DMS79 treated with DMSO at 0.1 percent for 48 hours (cell line): ENCODE measurements at regions not wholly inside any gene's neighbourhood (a gene's known extent, or its start where the extent isn't known, plus 50 kb on each side); places are given as distances from the start of the nearest gene placed in this dataset.
"Not testable (repeated sequence)": the region's sequence is repeated elsewhere in the genome, so short reads cannot be mapped to it uniquely, and the experiment has no call there.

ENCODE experiments used
- DNase-seq: peaks from one replicate; lab custom pipeline; 2025; lab: John Stamatoyannopoulos, UW

DNA sequence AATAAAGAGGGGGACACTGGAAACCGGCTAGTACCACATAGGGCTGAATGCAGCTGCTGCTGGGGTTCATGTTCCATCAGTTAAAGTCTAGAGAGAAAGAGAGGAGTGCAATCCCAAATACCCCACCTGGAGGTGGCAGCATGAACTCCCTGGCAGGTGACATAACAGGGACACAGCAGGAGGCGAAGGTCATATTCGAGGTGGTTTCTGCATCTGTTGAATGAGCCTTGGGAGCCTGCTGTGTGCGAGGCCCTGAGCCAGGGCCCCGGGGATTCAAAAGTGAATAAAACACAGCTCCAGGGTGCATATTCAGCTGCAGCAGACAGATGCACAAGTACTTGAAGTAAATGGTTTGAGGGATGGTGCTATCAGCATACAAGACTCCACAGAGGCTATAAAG is 456.8 kb downstream of the SETD4 start:
- DNase-seq, result no peak

DNA sequence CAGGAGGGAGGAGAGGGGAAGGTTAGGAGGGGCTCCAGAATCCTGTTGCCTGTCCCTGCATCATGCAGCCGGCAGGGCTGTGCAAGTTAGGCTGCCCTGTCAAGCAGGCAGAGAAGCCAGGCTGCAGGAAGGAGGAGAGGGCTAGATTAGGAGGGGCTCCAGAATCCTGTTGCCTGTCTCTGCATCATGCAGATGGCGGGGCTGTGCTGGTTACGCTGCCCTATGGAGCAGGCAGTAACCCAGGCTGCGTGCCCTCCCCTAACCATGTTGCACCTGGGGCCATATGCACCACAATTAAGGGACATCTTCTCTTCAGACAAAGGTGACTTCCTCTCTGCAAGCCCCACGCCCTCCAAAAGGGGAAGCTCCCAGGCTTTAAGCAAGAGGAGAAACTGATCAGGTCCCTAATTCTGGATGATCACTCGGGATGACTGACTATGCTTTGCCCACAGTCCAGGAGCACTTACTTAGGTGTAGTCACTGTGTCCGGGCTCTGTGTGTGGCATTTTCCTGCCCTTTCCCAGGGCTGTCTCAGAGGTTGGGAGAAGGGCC is 457.4 kb downstream of the SETD4 start:
- no peak for DNase-seq

DNA sequence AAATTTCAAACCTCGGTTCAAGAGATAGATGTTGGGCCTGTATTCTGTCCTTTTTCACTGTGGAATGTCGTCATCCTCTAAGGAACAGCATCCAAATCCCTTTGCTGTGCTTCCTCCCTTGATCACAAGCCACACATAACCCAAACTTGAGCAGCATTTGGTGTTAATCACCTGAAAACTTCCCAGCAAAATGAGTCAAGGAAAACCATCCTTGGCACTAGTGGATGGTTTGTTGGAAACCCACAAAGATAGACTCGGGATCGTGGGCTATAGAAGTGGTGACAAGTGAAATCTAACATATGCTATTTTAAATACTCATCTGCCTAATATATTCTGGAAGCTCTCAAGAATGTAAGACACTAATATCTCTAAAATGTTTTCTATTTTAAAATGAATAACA is 459.1 kb downstream of the SETD4 start:
- DNase-seq, result no peak

DNA sequence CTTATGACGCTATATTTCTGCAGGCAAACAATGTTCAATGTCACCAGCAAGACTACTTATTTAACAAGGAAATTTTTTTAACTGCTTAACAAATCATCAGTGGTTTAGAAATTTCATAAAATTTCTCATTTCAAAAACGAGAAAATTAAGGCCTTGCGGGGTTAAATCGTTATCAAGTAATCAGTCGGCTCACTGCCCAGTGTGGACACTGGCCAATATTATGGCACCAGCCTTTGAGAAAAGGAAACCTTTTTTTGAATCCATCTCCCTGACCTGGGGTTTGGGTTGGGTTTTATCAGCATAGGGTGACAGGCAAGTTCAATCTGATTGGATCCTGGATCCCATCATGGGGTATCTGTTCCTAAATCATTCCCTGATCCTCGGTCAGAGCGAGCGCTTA is 461.2 kb downstream of the SETD4 start:
- no peak for DNase-seq

DNA sequence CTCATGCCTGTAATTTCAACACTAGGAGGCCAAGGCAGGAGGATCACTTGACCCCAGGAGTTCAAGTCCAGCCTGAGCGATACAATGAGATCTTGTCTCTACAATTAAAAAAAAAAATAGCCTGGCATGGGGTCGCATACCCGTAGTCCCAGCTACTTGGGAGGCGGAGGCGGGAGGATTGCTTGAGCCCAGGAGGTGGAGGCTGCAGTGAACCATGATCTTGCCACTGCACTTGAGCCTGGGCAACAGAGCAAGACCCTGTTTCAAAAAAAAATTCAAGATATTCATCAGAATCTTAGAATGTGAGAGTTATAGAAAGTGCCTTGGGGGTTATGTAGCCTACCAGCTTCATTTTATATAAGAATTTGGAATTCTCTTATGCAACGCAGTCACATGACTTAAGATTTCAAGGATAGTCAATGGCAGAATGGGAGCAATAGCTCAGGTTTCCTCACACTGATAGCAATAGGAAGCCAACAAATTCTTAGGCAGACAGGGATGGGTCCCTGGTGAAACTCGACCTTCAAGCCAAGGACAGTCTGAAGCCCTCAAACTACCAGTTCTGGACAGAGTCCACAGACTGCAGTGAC is 462.5 kb downstream of the SETD4 start:
- no peak for DNase-seq

DNA sequence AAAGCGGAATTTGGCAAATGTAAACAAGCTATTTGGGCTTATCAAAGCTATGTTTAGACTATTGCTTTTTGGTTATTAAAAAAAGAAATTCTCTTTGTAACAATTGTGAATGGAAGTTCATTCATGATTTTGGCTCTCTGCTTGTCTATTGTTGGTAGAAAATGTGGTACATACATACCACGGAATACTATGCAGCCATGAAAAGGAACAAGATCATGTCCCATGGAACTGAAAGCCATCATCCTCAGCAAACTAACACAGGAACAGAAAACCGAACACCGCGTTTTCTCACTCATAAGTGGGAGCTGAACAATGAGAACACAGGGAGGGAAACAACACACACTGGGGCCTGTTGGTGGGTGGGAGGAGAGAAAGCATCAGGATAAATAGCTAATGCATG is 465.4 kb downstream of the SETD4 start:
- DNase-seq, result no peak

DNA sequence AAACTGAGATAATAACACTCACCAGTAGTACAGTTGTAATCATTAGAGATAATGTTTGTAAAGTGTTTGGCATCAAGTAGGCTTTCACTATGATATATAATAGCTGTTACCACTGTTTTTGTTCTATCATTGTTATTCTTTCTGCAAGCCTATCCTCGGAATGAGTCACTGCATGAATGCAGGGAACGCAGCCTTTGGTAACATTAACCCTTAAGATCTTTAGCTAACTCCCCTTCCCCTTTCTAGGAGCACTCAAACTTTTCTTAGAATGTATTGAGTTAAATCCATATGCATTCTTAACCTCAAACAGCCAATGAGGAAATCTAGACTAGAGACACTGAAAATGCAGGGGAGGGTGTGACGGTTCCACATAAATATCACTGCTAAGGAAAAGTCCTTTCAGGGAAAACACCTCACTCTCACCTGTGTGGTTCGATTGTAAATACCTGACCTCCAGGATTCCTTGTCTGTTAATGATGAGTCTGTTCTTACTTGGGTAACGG is 467.3 kb downstream of the SETD4 start:
- no peak for DNase-seq

DNA sequence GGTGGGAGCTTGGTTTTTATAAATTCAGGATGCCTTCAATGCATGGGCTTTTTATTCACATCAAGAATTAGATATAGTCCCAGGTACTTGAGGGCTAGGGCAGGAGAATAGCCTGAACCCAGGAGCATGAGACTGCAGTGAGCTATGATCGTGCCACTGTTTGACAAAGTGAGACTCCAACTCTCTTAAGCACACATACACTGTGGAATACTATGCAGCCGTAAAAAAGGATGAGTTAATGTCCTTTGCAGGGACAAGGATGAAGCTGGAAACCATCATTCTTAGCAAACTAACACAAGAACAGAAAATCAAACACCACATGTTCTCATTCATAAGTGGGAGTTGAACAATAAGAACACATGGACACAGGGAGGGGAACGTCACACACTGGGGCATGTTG is 470.0 kb downstream of the SETD4 start:
- DNase-seq, result not testable (repeated sequence)

DNA sequence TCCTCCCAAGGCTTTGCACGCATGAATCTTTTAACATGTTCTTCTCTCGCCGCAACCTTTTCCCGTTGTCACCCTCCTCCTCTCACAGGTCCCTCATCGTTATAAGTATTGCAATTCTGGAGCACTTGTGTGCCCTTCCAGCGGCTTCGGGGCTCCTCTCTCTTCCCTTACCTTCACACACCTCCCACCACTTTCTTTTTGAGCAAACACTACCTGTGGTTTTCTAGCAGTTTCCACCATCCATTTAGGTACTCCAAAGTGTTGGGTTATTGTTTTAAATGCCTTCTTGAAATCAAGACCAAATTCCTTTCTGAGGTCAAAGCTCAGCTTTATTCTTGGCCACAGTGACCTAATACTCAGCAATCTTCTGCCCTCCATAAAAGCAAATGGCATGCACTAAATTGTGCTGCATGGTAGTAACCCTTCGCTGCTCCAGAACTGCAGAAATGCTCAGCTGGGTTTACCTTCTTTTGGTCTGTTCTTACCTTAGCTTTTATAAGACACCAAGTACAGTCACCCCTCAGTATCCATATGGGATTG is 472.4 kb downstream of the SETD4 start:
- DNase-seq, result no peak

DNA sequence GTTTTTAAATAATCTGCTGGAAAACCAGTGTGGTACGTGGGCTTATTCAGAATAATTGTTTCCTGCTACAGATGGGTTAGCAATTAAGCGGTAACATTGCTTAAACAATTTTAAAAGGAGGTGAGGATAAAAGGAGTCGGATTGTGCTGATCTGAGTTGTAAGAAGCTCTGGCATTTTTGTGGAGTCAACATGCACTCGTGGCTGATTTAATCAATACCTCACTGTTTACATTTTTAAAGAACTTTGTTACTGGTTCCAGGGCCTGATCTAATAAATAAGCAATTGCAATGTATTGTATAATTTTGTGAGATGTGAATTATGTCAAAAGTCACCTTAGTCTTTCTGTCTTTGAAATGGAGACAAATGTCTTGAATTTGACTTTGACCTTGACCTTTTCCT is 474.0 kb downstream of the SETD4 start:
- DNase-seq, result no peak

DNA sequence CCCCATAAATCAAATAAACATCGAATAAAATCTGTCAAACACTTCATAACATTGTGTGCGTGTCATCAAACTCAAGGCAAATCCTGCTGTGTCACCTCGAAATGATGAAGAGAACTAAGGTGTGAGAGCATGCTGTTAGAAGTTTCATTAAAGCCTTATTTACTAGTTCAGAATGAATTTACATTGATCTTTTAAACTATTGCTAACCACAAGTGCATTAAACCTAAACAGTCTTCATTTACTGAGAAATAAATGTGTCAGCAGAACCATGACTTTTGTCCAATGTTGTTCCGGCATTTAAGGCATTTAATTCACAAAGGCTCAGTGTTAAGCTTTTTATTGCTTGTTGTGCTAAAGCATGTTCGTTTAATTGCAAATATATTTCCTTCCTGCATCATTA is 474.4 kb downstream of the SETD4 start:
- DNase-seq, result no peak

DNA sequence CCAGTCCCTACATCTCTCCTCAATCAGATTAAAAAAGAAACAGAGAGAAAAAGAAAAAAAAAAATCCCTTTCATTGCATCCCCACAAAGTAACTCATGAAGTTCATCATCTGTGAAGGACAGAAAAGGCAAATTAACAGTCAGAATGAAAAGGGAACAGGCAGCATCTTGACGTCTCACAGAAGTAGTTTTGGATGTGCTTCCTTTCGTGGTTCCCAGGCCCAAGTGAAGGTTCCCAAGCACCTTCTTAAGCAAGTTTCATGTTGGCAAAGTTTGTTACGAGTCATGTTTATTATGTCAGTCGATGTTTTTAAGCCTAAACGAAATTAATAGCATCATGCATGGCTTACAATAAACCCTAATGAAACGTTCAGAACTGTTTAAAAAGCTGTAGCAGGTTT is 475.2 kb downstream of the SETD4 start:
- no peak for DNase-seq

DNA sequence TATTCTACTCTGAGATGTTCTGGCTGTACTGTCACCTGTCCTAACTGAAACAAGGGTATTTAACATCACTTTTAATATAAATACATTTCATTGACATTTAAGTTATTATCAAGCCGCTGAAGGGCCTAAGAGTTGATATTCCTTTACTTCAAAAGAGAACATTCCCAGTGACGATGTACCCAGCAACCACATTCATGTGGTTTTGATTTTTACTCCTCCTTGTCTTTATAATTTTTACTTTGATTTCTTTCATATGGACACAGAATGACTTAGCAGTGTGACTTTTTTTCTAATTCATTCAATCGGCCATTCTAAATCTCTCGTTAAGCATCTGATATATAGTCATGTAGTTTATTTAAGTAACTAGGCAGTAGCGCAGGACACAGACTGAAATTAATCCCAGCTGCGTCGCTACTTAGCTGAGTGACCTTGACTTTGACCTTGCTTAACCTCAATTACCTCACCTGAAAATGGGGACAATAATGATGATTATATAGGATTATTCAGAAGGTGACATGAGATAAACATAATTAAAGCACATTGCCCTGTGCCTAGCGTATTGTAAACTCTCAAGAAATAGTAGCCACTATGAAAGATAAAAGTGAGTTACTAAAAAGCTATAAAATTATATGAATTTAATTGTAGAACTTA is 476.6 kb downstream of the SETD4 start:
- DNase-seq, result no peak

DNA sequence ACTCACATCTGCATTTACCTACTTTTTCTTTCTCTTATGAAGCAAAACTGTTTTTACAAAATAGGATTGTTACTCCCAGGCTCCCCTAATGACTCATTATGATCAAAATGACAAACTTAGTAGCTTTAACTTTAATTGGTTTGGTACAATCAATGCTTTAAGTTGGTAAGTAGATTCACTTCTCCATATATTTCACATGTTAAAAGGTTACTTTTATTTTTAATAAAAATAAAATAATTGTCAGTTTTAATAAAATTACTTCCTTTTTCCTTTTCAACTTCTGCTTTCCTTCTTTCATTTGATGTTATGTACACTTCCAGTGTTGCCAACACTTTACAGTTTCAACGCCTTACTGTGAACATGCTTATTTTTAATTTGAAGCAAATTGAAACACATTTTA is 477.6 kb downstream of the SETD4 start:
- DNase-seq, result no peak

DNA sequence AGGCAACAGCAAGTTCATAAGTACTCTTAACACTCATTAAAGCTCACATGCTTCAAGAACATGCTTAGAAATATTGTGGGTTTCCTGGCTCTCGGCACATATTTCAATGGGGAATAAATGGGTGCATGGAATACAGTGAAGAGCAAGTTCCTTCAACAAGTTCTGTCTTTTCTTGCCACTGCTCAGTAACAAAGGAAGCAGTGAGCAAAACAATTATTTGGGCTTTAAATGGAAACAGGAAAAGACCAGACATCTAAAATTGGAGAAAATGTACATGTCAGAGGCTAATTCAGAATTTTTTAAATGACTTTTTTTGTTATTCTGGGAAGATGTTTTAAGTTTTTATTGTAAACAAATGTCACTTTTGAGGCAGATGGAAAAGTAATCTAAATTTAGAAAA is 478.7 kb downstream of the SETD4 start:
- peak; percentile 66 for DNase-seq

DNA sequence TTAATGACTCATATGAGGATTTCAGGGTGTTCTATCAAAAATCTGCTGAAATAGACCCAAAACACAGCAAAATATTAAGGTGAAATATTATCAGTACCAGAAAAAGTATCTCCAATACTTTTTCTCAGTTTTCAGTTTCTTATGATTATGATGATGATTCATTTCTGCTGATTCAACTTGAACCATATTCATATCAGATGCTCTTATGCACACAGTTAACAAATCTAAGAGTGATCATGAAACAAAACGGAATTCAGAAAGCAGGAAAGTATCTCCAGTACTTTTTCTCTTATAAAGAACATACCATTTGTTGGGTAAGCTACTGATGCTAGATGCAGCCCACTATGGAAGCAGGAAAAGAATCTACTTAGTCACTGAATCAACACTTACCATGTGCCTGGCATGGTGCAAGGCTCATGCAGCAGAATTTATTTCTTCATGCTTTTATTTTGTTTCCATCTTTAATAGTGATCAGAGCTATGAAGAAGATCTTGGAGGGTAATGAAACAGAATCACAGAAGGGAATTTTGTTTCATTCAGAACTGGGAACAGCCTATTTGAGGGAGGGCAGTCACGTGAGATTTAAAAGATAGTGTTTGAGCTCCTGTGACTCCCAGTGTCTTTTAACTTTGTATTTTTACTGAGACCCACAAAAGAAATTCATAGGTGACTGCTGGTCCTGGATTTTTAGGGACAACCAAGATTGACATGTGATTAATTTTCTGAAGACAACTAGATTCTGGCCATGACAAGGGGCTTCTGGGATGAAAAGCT is 480.6 kb downstream of the SETD4 start:
- no peak for DNase-seq

DNA sequence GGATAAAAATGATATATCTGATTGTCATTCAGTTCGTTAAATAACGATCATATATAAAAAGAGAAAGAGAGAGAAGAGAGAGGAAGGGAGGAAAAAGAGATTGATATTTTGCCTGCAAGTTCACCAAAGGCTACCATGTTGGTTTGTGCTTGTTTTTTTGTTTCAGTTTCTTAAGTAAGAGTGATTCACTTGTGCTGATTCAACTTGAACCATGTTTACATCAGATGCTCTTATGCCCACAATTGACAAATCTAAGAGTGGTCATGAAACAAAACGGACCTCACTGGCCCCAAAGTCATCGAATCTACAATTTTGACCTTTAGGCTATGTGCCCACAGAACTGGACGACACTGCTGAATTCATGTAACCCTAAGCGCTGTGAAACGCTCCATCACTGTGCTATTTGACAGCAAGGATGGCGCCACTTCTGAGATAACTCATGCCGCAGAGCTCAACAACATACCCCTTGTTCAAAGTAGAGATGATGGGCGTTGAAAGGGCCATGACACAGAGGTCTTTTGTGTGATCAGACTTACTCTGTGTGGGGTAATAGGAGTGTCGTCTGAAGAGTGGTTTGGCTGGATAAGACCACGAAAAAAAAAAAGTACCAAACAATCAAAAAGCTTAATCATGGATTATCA is 481.4 kb downstream of the SETD4 start:
- DNase-seq, result no peak

DNA sequence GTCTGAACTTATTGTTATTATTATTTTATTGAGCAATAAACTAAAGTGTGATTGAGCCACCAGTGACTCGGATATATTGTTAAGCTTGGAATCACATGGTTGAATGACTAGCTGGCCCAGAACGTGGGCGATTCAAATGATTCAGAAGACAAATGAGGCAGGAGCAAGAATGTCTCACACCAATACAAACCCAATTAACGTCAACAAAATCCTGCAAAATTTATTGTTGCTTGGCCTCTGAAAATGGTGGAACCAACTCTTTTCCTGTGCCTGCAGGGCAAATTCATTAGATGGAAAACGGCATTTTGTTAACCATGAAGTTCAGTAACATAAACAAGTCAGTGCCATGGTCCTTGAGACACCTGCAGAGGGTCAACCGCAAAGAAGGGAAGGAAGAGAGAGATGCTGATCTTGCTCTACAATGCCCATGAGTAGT is 482.0 kb downstream of the SETD4 start:
- DNase-seq, result no peak

DNA sequence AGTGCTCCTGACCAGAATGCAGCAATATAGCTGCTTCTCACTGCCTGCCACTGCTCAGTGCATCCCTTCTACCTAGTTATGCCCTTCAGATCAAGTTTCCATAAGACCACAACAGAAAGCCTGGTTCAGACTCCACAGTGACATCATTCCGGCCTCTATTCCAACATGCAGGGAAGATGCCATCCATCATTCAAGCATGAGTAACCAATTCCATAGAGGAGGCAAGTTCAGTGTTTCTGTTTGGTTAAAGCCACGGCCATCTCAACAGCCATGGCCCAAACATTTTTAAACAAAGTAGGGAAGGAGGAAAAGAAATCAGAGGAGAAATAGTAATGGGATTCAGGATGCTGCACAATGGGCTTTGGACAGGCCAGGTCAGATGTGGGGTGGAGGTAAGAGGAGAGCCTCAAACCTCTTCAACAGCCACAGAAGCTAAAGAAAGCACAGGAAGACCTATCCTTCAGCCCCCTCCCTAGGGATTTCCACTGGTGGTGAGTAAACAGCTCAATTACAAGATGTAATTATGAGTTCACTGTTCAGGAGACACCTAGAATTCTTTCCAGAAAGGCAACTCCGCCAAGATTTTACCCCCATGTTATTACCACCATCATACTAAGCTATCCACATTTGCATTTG is 484.9 kb downstream of the SETD4 start:
- no peak for DNase-seq

DNA sequence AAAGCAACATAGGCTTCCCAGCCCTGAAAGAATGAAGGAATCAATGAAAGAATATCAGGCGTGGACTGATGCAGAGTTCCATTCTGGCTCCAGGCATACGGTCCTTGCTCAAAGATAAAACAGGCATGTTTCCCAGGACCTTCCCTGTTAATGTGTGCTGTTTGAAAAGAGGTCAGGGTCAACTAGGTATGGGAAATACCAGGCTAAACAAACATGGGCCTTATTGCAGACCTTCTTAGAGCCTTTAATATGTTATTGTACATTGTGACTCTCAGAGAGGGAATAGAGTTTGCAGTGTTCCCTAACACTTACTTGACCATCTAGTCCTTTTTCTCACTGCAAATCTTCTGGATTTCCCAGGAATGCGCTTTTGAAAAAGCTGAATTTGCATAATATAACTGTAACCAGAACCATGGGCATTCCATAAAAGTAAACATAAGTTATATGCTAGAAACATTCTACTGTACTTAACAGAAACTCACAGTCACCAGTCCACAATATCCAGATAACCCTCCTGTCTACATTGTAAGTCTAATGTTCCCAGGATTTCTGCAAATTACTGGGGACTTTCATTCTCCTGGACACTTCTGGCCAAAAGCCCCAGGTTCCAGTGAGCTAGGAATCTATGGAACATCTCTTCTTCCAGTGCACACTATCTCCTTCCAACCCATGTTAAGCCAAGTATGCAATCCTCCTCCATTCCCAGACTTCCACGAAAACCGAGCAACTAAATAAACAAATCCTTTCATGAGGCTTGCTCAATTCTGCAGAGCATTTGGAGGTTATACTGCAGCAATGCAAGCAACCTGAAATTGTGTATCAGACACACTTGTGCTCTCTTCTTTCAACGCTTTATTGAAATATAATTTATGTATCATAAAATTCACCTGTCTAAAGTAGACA is 486.6 kb downstream of the SETD4 start:
- DNase-seq, result no peak

DNA sequence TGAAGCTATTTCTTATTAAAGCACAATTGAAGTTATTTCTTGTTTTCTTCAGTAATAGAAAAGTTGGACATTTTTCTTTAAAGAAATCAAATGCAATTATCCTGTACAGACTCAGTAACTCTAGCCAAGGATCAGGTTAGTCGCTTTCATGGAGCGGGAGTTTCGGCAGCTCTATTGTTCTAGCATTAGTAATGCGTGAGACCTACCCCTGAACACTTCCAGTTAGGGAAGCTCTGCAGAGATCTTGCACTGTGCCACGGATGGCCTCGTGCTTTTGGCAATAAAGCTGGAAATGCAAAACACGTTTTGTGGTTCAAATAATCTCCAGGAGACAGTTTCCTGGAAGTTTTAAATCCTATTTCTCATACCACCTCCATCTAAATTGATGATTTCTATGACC is 488.4 kb downstream of the SETD4 start:
- DNase-seq, result no peak
